Tibial nerve (tissue), 3 donors: ENCODE measurements at regions not wholly inside any gene's neighbourhood (a gene's known extent, or its start where the extent isn't known, plus 50 kb on each side); places are given as distances from the start of the nearest gene placed in this dataset.

Experiments
- POLR2A ChIP-seq, 2 donors: fragments of 450-650 bp; IDR thresholded peaks; one replicate each; pipeline ENCODE4 v1.6.1; 2017; ENCODE audit warnings: antibody characterized with exemption in 2 of 2, mild to moderate bottlenecking in 2 of 2, moderate library complexity in 2 of 2
- TF ChIP-seq, protein P1 (sequence below), 5 experiments: fragments of 200-600 bp in 3 of 5; fragments of 450-650 bp in 2 of 5; sonication (generic) in 3 of 5; IDR thresholded peaks; one replicate each; pipeline ENCODE4 v1.5.1; 2016 to 2019; ENCODE audit warnings: antibody characterized with exemption in 5 of 5, mild to moderate bottlenecking in 3 of 5, moderate library complexity in 2 of 5

GRCh38 chr5:24376616-24377015, 268.2 kb downstream of the CDH10 start:
- TF ChIP-seq, protein P1, sequence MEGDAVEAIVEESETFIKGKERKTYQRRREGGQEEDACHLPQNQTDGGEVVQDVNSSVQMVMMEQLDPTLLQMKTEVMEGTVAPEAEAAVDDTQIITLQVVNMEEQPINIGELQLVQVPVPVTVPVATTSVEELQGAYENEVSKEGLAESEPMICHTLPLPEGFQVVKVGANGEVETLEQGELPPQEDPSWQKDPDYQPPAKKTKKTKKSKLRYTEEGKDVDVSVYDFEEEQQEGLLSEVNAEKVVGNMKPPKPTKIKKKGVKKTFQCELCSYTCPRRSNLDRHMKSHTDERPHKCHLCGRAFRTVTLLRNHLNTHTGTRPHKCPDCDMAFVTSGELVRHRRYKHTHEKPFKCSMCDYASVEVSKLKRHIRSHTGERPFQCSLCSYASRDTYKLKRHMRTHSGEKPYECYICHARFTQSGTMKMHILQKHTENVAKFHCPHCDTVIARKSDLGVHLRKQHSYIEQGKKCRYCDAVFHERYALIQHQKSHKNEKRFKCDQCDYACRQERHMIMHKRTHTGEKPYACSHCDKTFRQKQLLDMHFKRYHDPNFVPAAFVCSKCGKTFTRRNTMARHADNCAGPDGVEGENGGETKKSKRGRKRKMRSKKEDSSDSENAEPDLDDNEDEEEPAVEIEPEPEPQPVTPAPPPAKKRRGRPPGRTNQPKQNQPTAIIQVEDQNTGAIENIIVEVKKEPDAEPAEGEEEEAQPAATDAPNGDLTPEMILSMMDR (IDR thresholded peaks at IDR 0.05): no peak
- TF ChIP-seq POLR2A (IDR thresholded peaks at IDR 0.05): no peak
